Astrocyte (in vitro differentiated cells and primary cell): ENCODE measurements at regions not wholly inside any gene's neighbourhood (a gene's known extent, or its start where the extent isn't known, plus 50 kb on each side); places are given as distances from the start of the nearest gene placed in this dataset.

Experiments
- CTCF ChIP-seq: IDR thresholded peaks from 2 replicates; pipeline ENCODE4 v1.5.1; 2011; ENCODE audit warnings: low read depth, mild to moderate bottlenecking, inconsistent platforms, low read length, moderate library complexity; ENCODE audit not compliant: insufficient read depth
- EZH2 ChIP-seq: IDR thresholded peaks from 2 replicates; pipeline ENCODE4 v1.6.1; 2012; ENCODE audit warnings: mild to moderate bottlenecking, low read length, inconsistent platforms; ENCODE audit not compliant: insufficient read depth

GRCh38 chr20:52760791-52761190, 211.4 kb upstream of the TSHZ2 start:
- no peak for TF ChIP-seq CTCF
- no peak for TF ChIP-seq EZH2
